Astrocyte (in vitro differentiated cells and primary cell): ENCODE measurements at regions not wholly inside any gene's neighbourhood (a gene's known extent, or its start where the extent isn't known, plus 50 kb on each side); places are given as distances from the start of the nearest gene placed in this dataset.

Experiments used
- DNase-seq: peaks from one replicate; pipeline ENCODE4 v3.0.0-alpha.2; 2010; ENCODE audit warnings: low read depth
- FAIRE-seq: peaks from 2 replicates; lab custom pipeline; 2011; peaks lifted over from hg19 to GRCh38; lab: Jason Lieb, UNC
- H2AFZ ChIP-seq: 2 replicates; pipeline ENCODE4 v1.6.0; 2012; ENCODE audit warnings: low read depth, low read length, inconsistent platforms
- H3K27ac ChIP-seq: 2 replicates; pipeline ENCODE4 v1.5.1; 2011; ENCODE audit warnings: low read depth, low read length, inconsistent platforms
- H3K27me3 ChIP-seq: 2 replicates; pipeline ENCODE4 v1.6.0; 2011; ENCODE audit warnings: low read length, inconsistent platforms; ENCODE audit not compliant: insufficient read depth
- H3K36me3 ChIP-seq: 2 replicates; pipeline ENCODE4 v1.5.1; 2011; ENCODE audit warnings: low read length, inconsistent platforms; ENCODE audit not compliant: insufficient read depth
- H3K4me1 ChIP-seq: 2 replicates; pipeline ENCODE4 v1.5.1; 2011; ENCODE audit warnings: low read length, inconsistent platforms; ENCODE audit not compliant: insufficient read depth
- H3K4me2 ChIP-seq: 2 replicates; pipeline ENCODE4 v1.6.0; 2012; ENCODE audit warnings: low read length, inconsistent platforms
- H3K4me3 ChIP-seq: 2 replicates; pipeline ENCODE4 v1.5.1; 2011; ENCODE audit warnings: low read depth, mild to moderate bottlenecking, low read length, inconsistent platforms; ENCODE audit not compliant: insufficient read depth
- H3K79me2 ChIP-seq: 2 replicates; pipeline ENCODE4 v1.6.0; 2012; ENCODE audit warnings: mild to moderate bottlenecking, low read length, inconsistent platforms; ENCODE audit not compliant: insufficient read depth
- H3K9ac ChIP-seq: 2 replicates; pipeline ENCODE4 v1.6.0; 2012; ENCODE audit warnings: mild to moderate bottlenecking, low read length, inconsistent platforms
- H3K9me3 ChIP-seq: 2 replicates; pipeline ENCODE4 v1.5.1; 2012; ENCODE audit warnings: low read depth, mild to moderate bottlenecking, low read length, inconsistent platforms; ENCODE audit not compliant: insufficient read depth
- H4K20me1 ChIP-seq: 2 replicates; pipeline ENCODE4 v1.6.0; 2012; ENCODE audit warnings: low read length, inconsistent platforms; ENCODE audit not compliant: insufficient read depth
- H3K27ac Mint-ChIP-seq: one replicate; pipeline ENCODE4 v1.8.0; 2021; ENCODE audit warnings: mild to moderate bottlenecking, mixed read lengths; ENCODE audit not compliant: unreplicated experiment
- H3K27me3 Mint-ChIP-seq: one replicate; pipeline ENCODE4 v1.8.0; 2021; ENCODE audit warnings: low read depth, mixed read lengths; ENCODE audit not compliant: unreplicated experiment
- H3K36me3 Mint-ChIP-seq: one replicate; pipeline ENCODE4 v1.8.0; 2021; ENCODE audit warnings: low read depth, mixed read lengths; ENCODE audit not compliant: unreplicated experiment
- H3K4me1 Mint-ChIP-seq: one replicate; pipeline ENCODE4 v1.8.0; 2021; ENCODE audit warnings: low read depth, mixed read lengths; ENCODE audit not compliant: unreplicated experiment
- H3K4me3 Mint-ChIP-seq: one replicate; pipeline ENCODE4 v1.8.0; 2021; ENCODE audit warnings: mild to moderate bottlenecking, moderate library complexity, mixed read lengths; ENCODE audit not compliant: unreplicated experiment
- H3K9me3 Mint-ChIP-seq: one replicate; pipeline ENCODE4 v1.8.0; 2021; ENCODE audit warnings: mild to moderate bottlenecking, mixed read lengths; ENCODE audit not compliant: unreplicated experiment
- CTCF ChIP-seq: IDR thresholded peaks from 2 replicates; pipeline ENCODE4 v1.5.1; 2011; ENCODE audit warnings: low read depth, mild to moderate bottlenecking, inconsistent platforms, low read length, moderate library complexity; ENCODE audit not compliant: insufficient read depth
- EZH2 ChIP-seq: IDR thresholded peaks from 2 replicates; pipeline ENCODE4 v1.6.1; 2012; ENCODE audit warnings: mild to moderate bottlenecking, low read length, inconsistent platforms; ENCODE audit not compliant: insufficient read depth

DNA sequence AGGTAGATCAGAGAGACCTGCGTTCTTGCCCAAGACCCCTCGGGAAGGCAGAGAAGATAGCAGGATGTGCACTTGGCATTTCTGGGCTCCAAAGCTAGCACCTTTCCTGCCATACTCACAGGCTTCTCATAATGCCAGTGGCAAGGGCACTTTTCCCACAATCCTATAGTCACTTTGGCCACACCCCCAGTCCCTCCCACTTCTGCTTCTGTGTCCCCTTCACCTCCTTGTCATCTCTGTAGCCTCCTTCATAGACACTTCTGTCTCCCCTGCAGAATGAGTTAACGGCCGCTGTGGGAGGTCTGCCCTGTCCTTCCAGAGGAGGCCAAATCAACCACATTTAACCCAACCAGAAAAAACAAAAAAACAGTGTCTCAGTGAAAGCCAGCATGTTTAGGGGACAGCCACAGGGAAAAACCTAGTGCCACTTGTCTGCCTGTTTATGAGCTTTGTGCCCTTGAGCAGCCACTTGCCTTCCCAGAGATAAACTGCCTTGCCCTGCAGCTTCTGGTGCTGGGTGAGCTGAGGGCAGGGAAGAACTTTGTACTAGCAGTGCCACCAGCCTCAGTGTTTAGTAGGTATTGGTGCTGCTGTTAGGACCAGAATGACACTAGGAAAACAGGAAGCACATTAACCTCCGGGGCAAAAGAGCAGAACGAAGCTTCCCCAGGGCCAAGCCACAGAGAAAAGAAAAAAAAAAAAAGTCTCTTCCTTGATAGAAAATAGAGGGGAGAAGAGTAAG lies 193.0 kb upstream of the PWP1 start:
- Mint-ChIP-seq H3K27ac (no peak overlapping the region), H3K4me1 (peaks cover 8% of the 10 kb centered on the region), H3K4me3 (no peak overlapping the region), H3K9me3 (no peaks in the 10 kb centered on the region), H3K27me3 (peaks cover 3% of the 10 kb centered on the region), H3K36me3 (no peaks in the 10 kb centered on the region)
- FAIRE-seq (no peak), DNase-seq (no peak)
- Histone ChIP-seq H3K79me2 (no peaks in the 10 kb centered on the region), H3K9me3 (no peaks in the 10 kb centered on the region), H3K27ac (no peak overlapping the region), H3K27me3 (no peaks in the 10 kb centered on the region), H2AFZ (no peak overlapping the region), H3K9ac (no peak overlapping the region), H4K20me1 (no peaks in the 10 kb centered on the region), H3K4me3 (no peak overlapping the region), H3K4me2 (no peak overlapping the region), H3K4me1 (no peaks in the 10 kb centered on the region), H3K36me3 (no peaks in the 10 kb centered on the region)
- no peak for TF ChIP-seq EZH2
- TF ChIP-seq CTCF, result no peak

DNA sequence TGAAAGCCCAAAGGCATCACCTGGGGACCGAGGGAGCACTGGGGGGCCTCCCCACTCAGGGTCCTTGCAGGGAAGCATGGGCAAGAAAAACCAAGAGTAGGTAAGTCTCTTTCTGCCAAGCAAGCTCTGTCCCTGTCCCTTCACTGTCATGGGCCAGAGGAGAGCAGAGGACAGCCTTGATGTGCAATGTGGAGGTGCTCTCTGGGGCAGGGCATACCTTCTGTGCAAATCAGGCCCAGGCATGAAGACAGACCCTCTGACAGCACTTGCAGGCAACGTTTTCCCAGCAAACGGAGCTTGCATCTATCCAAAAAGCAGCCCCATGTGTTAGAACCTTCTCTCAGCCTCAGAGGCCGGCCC lies 192.5 kb upstream of the PWP1 start:
- DNase-seq, result no peak
- Histone ChIP-seq H3K79me2 (no peaks in the 10 kb centered on the region), H3K9ac (no peak overlapping the region), H4K20me1 (no peaks in the 10 kb centered on the region), H2AFZ (no peak overlapping the region), H3K9me3 (no peaks in the 10 kb centered on the region), H3K4me3 (no peak overlapping the region), H3K4me1 (no peaks in the 10 kb centered on the region), H3K27me3 (no peaks in the 10 kb centered on the region), H3K4me2 (no peak overlapping the region), H3K36me3 (no peaks in the 10 kb centered on the region), H3K27ac (no peak overlapping the region)
- Mint-ChIP-seq H3K9me3 (no peaks in the 10 kb centered on the region), H3K36me3 (no peaks in the 10 kb centered on the region), H3K4me3 (no peak overlapping the region), H3K27ac (no peak overlapping the region), H3K4me1 (peaks cover 10% of the 10 kb centered on the region), H3K27me3 (peaks cover 3% of the 10 kb centered on the region)
- TF ChIP-seq CTCF, result no peak
- TF ChIP-seq EZH2, result no peak
- no peak for FAIRE-seq

- Histone ChIP-seq H2AFZ (no peak overlapping the region), H3K4me2 (no peak overlapping the region), H4K20me1 (no peaks in the 10 kb centered on the region), H3K9ac (no peak overlapping the region), H3K79me2 (no peaks in the 10 kb centered on the region), H3K27ac (no peak overlapping the region), H3K4me3 (no peak overlapping the region), H3K9me3 (no peaks in the 10 kb centered on the region), H3K36me3 (no peaks in the 10 kb centered on the region), H3K4me1 (no peaks in the 10 kb centered on the region), H3K27me3 (no peaks in the 10 kb centered on the region)
- H3K4me1 Mint-ChIP-seq, result peaks cover 10% of the 10 kb centered on the region
- H3K36me3 Mint-ChIP-seq, result no peaks in the 10 kb centered on the region
- H3K27ac Mint-ChIP-seq, result no peak overlapping the region
- FAIRE-seq, result no peak
- H3K4me3 Mint-ChIP-seq, result no peak overlapping the region
- H3K27me3 Mint-ChIP-seq, result peaks cover 3% of the 10 kb centered on the region
- DNase-seq, result no peak
- no peaks in the 10 kb centered on the region for H3K9me3 Mint-ChIP-seq
- TF ChIP-seq CTCF (no peak), EZH2 (no peak)
Observed at GRCh38 chr12:107493666-107494065, 191.9 kb upstream of the PWP1 start.
